ENCODE measurements at regions not wholly inside any gene's neighbourhood (a gene's known extent, or its start where the extent isn't known, plus 50 kb on each side); places are given as distances from the start of the nearest gene placed in this dataset.

DNA sequence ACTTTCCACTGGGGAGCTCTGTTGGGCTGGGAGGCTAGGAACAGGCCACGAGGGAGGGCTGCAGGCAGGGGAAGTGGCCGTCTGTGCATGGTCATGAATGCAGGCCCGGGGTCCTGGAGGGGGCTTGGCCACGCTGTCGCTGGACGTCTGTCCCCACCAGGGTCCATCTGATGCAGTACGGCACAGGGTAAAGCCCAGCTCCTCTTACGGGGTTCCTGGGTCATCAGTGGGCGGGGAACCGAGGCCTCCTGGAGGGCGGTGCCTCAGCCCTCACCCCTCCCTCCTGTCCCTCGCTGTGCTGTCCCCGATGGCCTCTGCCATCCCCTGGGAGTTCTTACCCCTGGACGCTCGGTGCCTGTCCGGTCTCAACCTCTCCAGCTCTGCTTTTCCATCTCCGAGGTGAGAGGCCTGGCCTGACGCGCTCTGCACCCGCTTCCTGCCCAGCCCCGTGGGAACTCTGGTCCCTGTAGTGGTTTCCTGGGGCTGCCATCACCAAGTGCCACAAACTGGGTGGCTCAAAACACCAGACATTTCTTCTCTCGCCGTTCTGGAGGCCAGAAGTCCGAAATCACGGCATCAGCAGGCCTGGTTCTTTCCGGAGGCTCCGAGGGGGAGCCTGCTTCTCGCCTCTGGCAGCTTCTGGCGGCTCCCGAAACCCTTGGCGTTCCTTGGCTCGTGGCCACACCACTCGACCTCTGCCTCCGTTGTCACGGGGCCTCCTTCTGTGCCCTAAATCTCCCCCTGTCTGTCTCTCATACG lies 182.8 kb downstream of the SEC14L1 start:
- no peak overlapping the region for H2AFZ ChIP-seq (ENCODE audit: low read length)
- 89% methylated on average over 35 of the region's 36 CpGs for WGBS (ENCODE audit: low lambda C conversion rate)
- FAIRE-seq (no peak), DNase-seq (ENCODE audit: low spot score) (no peak), ATAC-seq (peak; percentile 10)
- peak overlapping the region; percentile 42; the same call in 1 of the 2 replicates for H3K9ac ChIP-seq (ENCODE audit: insufficient read depth, low read depth, low read length)
- peak overlapping the region in 1 of 3 experiments; percentile 26; a peak in 1 of 6 replicates for H3K4me3 ChIP-seq (replicated peaks in 1 of 3; ENCODE audit: insufficient read depth in 1 of 3, low read depth in 2 of 3, low read length in 3 of 3)
- peak overlapping the region; percentile 57 for H3K27ac ChIP-seq (ENCODE audit: extremely low read length, insufficient read depth, low read length)
- peaks cover 66% of the 10 kb centered on the region for H3K4me1 ChIP-seq (ENCODE audit: insufficient read depth, low read length)
- BruUV-seq (replicated peaks), result no TSS peak
- in situ Hi-C loops (cut with HindIII; ENCODE audit: extremely low pct_ligation_motif_present, low pct_unique_long_range_greater_than_20kb), result no loop called here
- intact Hi-C loops (cut with micrococcal nuclease; ENCODE audit: unreplicated experiment), result loop anchor here (5.0 kb wide), 1 partner anchor 36 kb away; no protein-coding TSS in a partner anchor
- H3K36me3 ChIP-seq (replicated peaks in 1 of 2; ENCODE audit: control insufficient read depth in 1 of 2, insufficient read depth in 2 of 2, low read length in 2 of 2), result peaks cover 12 to 39% of the 10 kb centered on the region in 2 experiments
- ChIA-PET POLR2A (interaction anchor here (0.9 to 3.5 kb wide), 14 partner anchors 8 to 130 kb away, joined by 3 to 31 read pairs (median 6); no protein-coding TSS in a partner anchor), CTCF (ENCODE audit: low intra/inter-chr PET ratio, low total read pairs) (no interaction called here)
- H3K27me3 ChIP-seq (ENCODE audit: control insufficient read depth in 1 of 2, insufficient read depth in 2 of 2, low read length in 2 of 2), result no peaks in the 10 kb centered on the region
- no peaks in the 10 kb centered on the region for H3K9me3 ChIP-seq (ENCODE audit: low read length)
- peak overlapping the region; percentile 51 for H3K4me2 ChIP-seq (ENCODE audit: low read depth, low read length)
- peaks cover 64% of the 10 kb centered on the region; the same call in 1 of the 2 replicates for H4K20me1 ChIP-seq (ENCODE audit: insufficient read depth, low read length)
- H3K79me2 ChIP-seq (ENCODE audit: insufficient read depth, low read length), result peaks cover 91% of the 10 kb centered on the region
- TF ChIP-seq ZNF878 (CRISPR knock-in tag; IDR thresholded peaks at IDR 0.05), result 0 out of 2 replicates have a peak, but pooled peaks have one; percentile 59
- no peak for TF ChIP-seq CHD2 (IDR thresholded peaks at IDR 0.05; ENCODE audit: low read depth, low read length)
- TF ChIP-seq SP4 (CRISPR knock-in tag; IDR thresholded peaks at IDR 0.05), result 0 out of 2 replicates have a peak, but pooled peaks have one; percentile 6
- TF ChIP-seq, protein P1, sequence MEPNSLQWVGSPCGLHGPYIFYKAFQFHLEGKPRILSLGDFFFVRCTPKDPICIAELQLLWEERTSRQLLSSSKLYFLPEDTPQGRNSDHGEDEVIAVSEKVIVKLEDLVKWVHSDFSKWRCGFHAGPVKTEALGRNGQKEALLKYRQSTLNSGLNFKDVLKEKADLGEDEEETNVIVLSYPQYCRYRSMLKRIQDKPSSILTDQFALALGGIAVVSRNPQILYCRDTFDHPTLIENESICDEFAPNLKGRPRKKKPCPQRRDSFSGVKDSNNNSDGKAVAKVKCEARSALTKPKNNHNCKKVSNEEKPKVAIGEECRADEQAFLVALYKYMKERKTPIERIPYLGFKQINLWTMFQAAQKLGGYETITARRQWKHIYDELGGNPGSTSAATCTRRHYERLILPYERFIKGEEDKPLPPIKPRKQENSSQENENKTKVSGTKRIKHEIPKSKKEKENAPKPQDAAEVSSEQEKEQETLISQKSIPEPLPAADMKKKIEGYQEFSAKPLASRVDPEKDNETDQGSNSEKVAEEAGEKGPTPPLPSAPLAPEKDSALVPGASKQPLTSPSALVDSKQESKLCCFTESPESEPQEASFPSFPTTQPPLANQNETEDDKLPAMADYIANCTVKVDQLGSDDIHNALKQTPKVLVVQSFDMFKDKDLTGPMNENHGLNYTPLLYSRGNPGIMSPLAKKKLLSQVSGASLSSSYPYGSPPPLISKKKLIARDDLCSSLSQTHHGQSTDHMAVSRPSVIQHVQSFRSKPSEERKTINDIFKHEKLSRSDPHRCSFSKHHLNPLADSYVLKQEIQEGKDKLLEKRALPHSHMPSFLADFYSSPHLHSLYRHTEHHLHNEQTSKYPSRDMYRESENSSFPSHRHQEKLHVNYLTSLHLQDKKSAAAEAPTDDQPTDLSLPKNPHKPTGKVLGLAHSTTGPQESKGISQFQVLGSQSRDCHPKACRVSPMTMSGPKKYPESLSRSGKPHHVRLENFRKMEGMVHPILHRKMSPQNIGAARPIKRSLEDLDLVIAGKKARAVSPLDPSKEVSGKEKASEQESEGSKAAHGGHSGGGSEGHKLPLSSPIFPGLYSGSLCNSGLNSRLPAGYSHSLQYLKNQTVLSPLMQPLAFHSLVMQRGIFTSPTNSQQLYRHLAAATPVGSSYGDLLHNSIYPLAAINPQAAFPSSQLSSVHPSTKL (CRISPR knock-in tag; IDR thresholded peaks at IDR 0.05), result 0 out of 2 replicates have a peak, but pooled peaks have one; percentile 2
- peak; percentile 8; the same call in 1 of the 2 replicates for TF ChIP-seq NR2F6 (IDR thresholded peaks at IDR 0.05)
- TF ChIP-seq NR2F6 (CRISPR knock-in tag; IDR thresholded peaks at IDR 0.05), result no peak
- TF ChIP-seq TEAD3 (CRISPR knock-in tag; optimal IDR thresholded peaks at IDR 0.05; ENCODE audit: borderline replicate concordance), result no peak
- no peak for TF ChIP-seq ZNF556 (CRISPR knock-in tag; IDR thresholded peaks at IDR 0.05; ENCODE audit: borderline replicate concordance)
- no peak for TF ChIP-seq ZNF484 (CRISPR knock-in tag; IDR thresholded peaks at IDR 0.05; ENCODE audit: borderline replicate concordance, low read depth)
- TF ChIP-seq ZNF138 (CRISPR knock-in tag; IDR thresholded peaks at IDR 0.05; ENCODE audit: low read depth), result no peak
- TF ChIP-seq, protein P2, sequence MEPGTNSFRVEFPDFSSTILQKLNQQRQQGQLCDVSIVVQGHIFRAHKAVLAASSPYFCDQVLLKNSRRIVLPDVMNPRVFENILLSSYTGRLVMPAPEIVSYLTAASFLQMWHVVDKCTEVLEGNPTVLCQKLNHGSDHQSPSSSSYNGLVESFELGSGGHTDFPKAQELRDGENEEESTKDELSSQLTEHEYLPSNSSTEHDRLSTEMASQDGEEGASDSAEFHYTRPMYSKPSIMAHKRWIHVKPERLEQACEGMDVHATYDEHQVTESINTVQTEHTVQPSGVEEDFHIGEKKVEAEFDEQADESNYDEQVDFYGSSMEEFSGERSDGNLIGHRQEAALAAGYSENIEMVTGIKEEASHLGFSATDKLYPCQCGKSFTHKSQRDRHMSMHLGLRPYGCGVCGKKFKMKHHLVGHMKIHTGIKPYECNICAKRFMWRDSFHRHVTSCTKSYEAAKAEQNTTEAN (CRISPR knock-in tag; conservative IDR thresholded peaks at IDR 0.05), result no peak
- TF ChIP-seq SNAPC2 (CRISPR knock-in tag; IDR thresholded peaks at IDR 0.05), result no peak
- TF ChIP-seq ZNF3 (CRISPR knock-in tag; IDR thresholded peaks at IDR 0.05), result no peak
- 0 out of 2 replicates have a peak, but pooled peaks have one; percentile 31 for TF ChIP-seq HDAC1 (CRISPR knock-in tag; IDR thresholded peaks at IDR 0.05)
- no peak for TF ChIP-seq ZIK1 (CRISPR knock-in tag; IDR thresholded peaks at IDR 0.05; ENCODE audit: borderline replicate concordance, low read depth)
- TF ChIP-seq, protein P3, sequence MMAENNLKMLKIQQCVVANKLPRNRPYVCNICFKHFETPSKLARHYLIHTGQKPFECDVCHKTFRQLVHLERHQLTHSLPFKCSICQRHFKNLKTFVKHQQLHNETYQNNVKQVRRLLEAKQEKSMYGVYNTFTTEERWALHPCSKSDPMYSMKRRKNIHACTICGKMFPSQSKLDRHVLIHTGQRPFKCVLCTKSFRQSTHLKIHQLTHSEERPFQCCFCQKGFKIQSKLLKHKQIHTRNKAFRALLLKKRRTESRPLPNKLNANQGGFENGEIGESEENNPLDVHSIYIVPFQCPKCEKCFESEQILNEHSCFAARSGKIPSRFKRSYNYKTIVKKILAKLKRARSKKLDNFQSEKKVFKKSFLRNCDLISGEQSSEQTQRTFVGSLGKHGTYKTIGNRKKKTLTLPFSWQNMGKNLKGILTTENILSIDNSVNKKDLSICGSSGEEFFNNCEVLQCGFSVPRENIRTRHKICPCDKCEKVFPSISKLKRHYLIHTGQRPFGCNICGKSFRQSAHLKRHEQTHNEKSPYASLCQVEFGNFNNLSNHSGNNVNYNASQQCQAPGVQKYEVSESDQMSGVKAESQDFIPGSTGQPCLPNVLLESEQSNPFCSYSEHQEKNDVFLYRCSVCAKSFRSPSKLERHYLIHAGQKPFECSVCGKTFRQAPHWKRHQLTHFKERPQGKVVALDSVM (CRISPR knock-in tag; IDR thresholded peaks at IDR 0.05), result no peak
- peak; percentile 19; the same call in 1 of the 2 replicates for TF ChIP-seq MXD1 (CRISPR knock-in tag; IDR thresholded peaks at IDR 0.05)

Data from HepG2 (cell line).